ENCODE measurements at regions not wholly inside any gene's neighbourhood (a gene's known extent, or its start where the extent isn't known, plus 50 kb on each side); places are given as distances from the start of the nearest gene placed in this dataset.
A peak's percentile ranks its signal among the peaks of the same experiment; 100 is the strongest.

DNA sequence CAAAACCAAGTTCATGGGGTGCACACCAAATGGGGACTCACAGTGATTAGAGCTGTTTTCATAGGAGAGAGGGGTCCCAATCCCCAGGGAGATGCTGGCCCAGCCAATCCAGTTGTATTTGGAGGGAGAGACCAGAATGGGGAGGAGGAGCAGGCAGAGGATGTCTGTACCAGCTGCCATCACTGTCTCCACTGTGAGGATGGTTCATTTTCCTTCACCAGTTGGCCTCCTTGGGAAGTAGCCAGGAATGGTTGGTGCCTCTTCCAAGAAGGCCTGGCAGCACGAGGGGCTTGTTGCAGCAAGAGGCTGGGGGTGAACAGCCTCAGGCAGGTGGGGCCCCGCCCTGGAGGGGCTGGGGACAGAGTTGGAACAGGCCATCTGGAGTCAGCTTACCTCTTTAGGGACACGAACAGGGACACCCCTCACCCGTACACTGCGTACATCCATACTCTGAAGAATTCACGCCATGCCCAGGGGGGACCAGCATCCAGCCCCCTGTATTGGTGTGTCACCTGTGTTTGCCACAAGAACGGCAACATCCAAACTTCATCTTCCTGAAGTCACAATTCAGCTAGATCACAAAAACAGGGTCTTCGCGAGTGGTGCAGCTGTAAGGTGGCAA is 161.7 kb upstream of the ZNF236 start:
- peaks cover 9 to 23% of the 10 kb centered on the region in 2 donors for H3K27me3 Mint-ChIP-seq
- peaks cover 18 to 19% of the 10 kb centered on the region in 2 donors for H3K4me1 Mint-ChIP-seq (ENCODE audit: low read depth in 2 of 2)
- H3K4me3 Mint-ChIP-seq: no peak overlapping the region
- no peak overlapping the region for H3K27ac Mint-ChIP-seq
- DNase-seq (ENCODE audit: low spot score) (no peak), ATAC-seq (peak; percentile 25 to 60)
- H3K36me3 Mint-ChIP-seq: no peaks in the 10 kb centered on the region
- no peaks in the 10 kb centered on the region for H3K9me3 Mint-ChIP-seq

DNA sequence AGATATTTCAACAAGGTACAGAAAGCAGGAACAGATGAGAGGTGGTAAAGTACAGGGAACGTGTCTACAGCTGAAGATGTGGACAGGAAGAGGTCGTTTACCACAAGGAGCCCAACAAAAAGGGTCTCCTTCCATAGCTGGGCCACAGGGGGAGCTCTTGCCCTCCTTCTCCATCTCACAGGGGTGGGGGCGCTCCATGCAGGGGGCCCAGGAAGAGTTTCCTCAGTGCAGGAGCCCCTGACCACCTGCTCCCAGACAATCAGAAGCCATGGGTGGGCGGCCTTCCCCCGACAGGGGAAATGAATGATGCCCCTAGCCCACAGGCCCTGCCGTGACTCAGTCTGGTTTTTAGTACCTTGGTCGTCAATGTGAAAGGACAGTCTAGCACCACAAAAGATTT is 163.6 kb upstream of the ZNF516 start:
- H3K27ac Mint-ChIP-seq: peak overlapping the region; percentile 12 to 22
- H3K4me3 Mint-ChIP-seq: no peak overlapping the region
- H3K36me3 Mint-ChIP-seq: no peaks in the 10 kb centered on the region
- H3K9me3 Mint-ChIP-seq: no peaks in the 10 kb centered on the region
- peaks cover 18 to 19% of the 10 kb centered on the region in 2 donors for H3K4me1 Mint-ChIP-seq (ENCODE audit: low read depth in 2 of 2)
- ATAC-seq: peak; percentile 69 to 73
- peaks cover 8 to 25% of the 10 kb centered on the region in 2 donors for H3K27me3 Mint-ChIP-seq
- DNase-seq (ENCODE audit: low spot score): no peak

DNA sequence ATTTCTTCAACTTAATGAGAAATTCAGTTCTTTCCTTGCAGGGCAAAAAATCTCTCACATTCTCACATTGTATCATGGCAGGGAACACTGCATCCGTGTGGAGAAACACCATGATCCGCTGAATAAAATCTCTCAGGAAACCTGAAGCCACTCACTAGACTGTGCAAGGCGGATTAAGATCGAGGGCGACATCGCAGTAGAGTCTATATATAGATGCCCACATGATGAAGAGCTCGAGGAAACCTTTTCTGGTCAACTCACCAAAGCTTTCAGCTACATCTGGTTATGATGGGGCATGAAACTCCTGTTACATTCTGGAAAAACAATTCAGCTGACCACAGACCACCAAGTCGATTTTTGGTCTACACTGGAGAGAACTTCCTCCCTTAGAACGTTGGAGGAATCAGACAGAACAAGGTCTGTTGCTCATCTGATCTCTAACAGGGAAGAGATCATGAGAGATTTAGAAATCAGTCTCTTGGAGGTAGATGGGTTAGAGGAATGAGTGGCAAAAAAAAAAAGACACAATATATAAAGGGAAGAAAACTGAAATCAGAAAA is 162.9 kb upstream of the ZNF516 start:
- Mint-ChIP-seq H3K9me3 (no peaks in the 10 kb centered on the region), H3K4me1 (ENCODE audit: low read depth in 2 of 2) (peaks cover 18 to 19% of the 10 kb centered on the region in 2 donors), H3K27me3 (peaks cover 8 to 28% of the 10 kb centered on the region in 2 donors), H3K4me3 (peak overlapping the region; percentile 45), H3K27ac (peak overlapping the region; percentile 12 to 22), H3K36me3 (no peaks in the 10 kb centered on the region)
- peak; percentile 37 to 44 for ATAC-seq
- no peak for DNase-seq (ENCODE audit: low spot score)

GRCh38 chr18:76656925-76657827 is 162.1 kb upstream of the ZNF516 start:
- H3K27ac Mint-ChIP-seq: peak overlapping the region in 1 of 2 donors; percentile 12
- H3K4me3 Mint-ChIP-seq: peak overlapping the region; percentile 45
- H3K4me1 Mint-ChIP-seq (ENCODE audit: low read depth in 2 of 2): peaks cover 18 to 19% of the 10 kb centered on the region in 2 donors
- H3K27me3 Mint-ChIP-seq: peaks cover 8 to 33% of the 10 kb centered on the region in 2 donors
- no peaks in the 10 kb centered on the region for H3K9me3 Mint-ChIP-seq
- DNase-seq (ENCODE audit: low spot score) (no peak), ATAC-seq (no peak)
- no peaks in the 10 kb centered on the region for H3K36me3 Mint-ChIP-seq

DNA sequence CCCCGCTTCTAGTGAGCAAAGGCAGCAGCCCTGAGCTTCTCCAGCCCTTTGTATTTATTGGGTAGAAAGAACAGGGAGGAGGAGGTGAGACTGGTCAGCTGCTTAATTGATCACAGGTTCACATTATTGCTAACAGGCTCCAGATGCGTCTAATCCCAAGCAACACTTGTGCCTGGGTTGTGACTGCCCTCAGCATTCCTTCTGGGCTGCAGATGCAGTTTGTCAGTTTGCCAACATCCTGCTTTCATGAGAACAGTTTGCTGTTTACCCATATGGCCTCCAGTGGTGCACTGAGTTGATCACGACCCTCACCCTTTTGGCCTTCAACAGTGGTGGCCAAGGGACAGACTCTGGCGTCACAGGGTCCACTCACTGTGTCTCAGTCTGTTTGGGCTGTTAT is 159.5 kb upstream of the ZNF516 start:
- peaks cover 26 to 46% of the 10 kb centered on the region in 2 donors for H3K27me3 Mint-ChIP-seq
- DNase-seq (ENCODE audit: low spot score) (no peak), ATAC-seq (no peak)
- H3K4me3 Mint-ChIP-seq: no peak overlapping the region
- H3K27ac Mint-ChIP-seq: no peak overlapping the region
- H3K36me3 Mint-ChIP-seq: no peaks in the 10 kb centered on the region
- no peaks in the 10 kb centered on the region for H3K9me3 Mint-ChIP-seq
- H3K4me1 Mint-ChIP-seq (ENCODE audit: low read depth in 2 of 2): peaks cover 18 to 19% of the 10 kb centered on the region in 2 donors

- peaks cover 20 to 24% of the 10 kb centered on the region in 2 donors for H3K27me3 Mint-ChIP-seq
- H3K4me1 Mint-ChIP-seq (ENCODE audit: low read depth in 2 of 2): no peaks in the 10 kb centered on the region
- no peaks in the 10 kb centered on the region for H3K36me3 Mint-ChIP-seq
- no peak overlapping the region for H3K4me3 Mint-ChIP-seq
- DNase-seq (ENCODE audit: low spot score) (no peak), ATAC-seq (no peak)
- H3K27ac Mint-ChIP-seq: no peak overlapping the region
- no peaks in the 10 kb centered on the region for H3K9me3 Mint-ChIP-seq
Measured at GRCh38 chr18:76647322-76647721, 152.3 kb upstream of the ZNF516 start.

DNA sequence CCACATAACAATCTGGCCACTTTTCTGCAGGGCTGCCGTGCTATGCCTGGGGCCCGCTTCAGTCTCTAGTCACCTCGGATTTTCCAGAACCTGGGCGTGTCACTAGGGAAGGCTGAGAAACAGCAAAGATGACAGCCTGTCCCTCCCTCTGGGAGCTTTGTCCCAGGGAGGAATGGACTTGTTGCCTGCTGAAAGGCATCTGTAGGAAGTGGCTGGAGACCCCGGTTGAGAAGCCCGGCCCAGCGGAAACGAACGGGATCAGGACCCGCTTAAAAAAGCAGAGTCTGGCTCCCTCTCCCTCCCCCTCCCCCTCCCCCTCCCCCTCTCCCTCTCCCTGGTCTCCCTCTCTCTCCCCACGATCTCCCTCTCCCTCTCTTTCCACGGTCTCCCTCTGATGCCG is 149.5 kb upstream of the ZNF516 start:
- H3K27ac Mint-ChIP-seq: no peak overlapping the region
- H3K27me3 Mint-ChIP-seq: peaks cover 2 to 6% of the 10 kb centered on the region in 2 donors
- H3K36me3 Mint-ChIP-seq: no peaks in the 10 kb centered on the region
- DNase-seq (ENCODE audit: low spot score) (no peak), ATAC-seq (no peak)
- no peaks in the 10 kb centered on the region for H3K9me3 Mint-ChIP-seq
- H3K4me1 Mint-ChIP-seq (ENCODE audit: low read depth in 2 of 2): no peaks in the 10 kb centered on the region
- H3K4me3 Mint-ChIP-seq: no peak overlapping the region

DNA sequence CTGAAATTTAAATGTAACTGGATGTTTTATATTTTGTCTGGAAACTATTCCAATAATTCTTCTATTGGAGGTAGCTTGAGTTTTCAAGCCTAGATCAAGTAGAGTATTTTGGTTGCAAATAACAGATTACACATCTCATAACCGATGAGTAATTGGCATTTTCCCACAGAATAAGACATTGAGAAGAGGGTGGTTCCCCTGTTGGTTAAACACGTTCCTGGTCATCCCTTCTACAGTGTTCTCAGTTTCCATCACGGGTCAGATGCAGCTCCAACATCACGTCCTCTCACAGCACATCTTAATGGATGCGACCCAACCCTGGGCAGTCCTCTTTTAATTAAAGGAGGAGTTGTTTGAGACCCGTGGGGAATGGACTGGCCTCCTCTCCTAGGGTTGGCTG is 149.0 kb upstream of the ZNF516 start:
- Mint-ChIP-seq H3K4me3 (no peak overlapping the region), H3K27ac (no peak overlapping the region), H3K4me1 (ENCODE audit: low read depth in 2 of 2) (peaks cover 0 to under 1% of the 10 kb centered on the region in 2 donors), H3K36me3 (no peaks in the 10 kb centered on the region), H3K27me3 (peaks cover 3 to 6% of the 10 kb centered on the region in 2 donors), H3K9me3 (no peaks in the 10 kb centered on the region)
- ATAC-seq (peak in 1 of 2 donors; percentile 56), DNase-seq (ENCODE audit: low spot score) (no peak)

DNA sequence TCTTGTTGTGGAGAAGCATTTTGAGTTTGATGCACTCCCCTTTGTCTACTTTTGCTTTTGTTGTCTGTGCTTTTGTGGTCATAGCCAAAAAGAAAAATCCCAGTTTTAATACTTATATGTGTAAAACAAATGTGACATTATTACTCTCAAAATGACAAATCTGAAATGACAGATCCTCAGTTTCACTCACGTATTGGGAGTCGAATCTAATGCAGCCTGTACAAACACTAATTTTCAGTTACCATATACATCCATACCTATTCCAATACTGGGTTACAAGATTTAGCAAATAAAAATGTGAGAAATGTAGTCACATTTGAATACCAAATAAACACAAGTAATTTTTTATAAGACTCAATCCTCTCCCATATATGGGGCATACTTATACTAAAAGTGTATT is 148.2 kb upstream of the ZNF516 start:
- no peak for ATAC-seq
- DNase-seq (ENCODE audit: low spot score): no peak
- Mint-ChIP-seq H3K27me3 (peaks cover 5 to 7% of the 10 kb centered on the region in 2 donors), H3K36me3 (no peaks in the 10 kb centered on the region), H3K4me3 (no peak overlapping the region), H3K9me3 (no peaks in the 10 kb centered on the region), H3K4me1 (ENCODE audit: low read depth in 2 of 2) (peaks cover 0 to 3% of the 10 kb centered on the region in 2 donors), H3K27ac (no peak overlapping the region)

GRCh38 chr18:76640438-76640837 is 145.4 kb upstream of the ZNF516 start:
- DNase-seq (ENCODE audit: low spot score) (no peak), ATAC-seq (no peak)
- peaks cover 0 to 3% of the 10 kb centered on the region in 2 donors for H3K4me1 Mint-ChIP-seq (ENCODE audit: low read depth in 2 of 2)
- no peaks in the 10 kb centered on the region for H3K9me3 Mint-ChIP-seq
- no peaks in the 10 kb centered on the region for H3K36me3 Mint-ChIP-seq
- no peak overlapping the region for H3K4me3 Mint-ChIP-seq
- H3K27me3 Mint-ChIP-seq: peaks cover 4 to 13% of the 10 kb centered on the region in 2 donors
- H3K27ac Mint-ChIP-seq: no peak overlapping the region

DNA sequence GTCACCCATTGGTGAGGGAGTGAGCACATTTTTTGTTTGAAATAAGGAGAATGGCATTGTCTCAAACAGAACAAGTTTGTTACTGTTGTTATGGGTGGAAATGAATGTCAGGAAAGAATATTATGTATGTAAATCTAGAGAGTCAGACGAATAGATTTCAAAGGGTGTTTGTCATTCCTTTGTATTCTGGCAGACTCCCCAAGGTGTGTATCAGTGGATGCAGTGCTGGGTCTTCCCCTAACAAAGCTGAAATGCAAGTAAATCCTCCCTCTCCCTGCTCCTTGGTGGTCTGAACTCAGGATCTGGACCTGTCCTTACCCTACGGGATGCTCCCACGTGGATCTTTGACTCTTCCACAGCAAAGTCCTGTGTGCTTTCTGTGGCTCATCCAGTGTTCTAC is 139.5 kb upstream of the ZNF516 start:
- H3K36me3 Mint-ChIP-seq: no peaks in the 10 kb centered on the region
- no peak overlapping the region for H3K27ac Mint-ChIP-seq
- ATAC-seq (no peak), DNase-seq (ENCODE audit: low spot score) (no peak)
- H3K27me3 Mint-ChIP-seq: peaks cover 25 to 28% of the 10 kb centered on the region in 2 donors
- no peaks in the 10 kb centered on the region for H3K9me3 Mint-ChIP-seq
- peaks cover 0 to 3% of the 10 kb centered on the region in 2 donors for H3K4me1 Mint-ChIP-seq (ENCODE audit: low read depth in 2 of 2)
- H3K4me3 Mint-ChIP-seq: no peak overlapping the region

DNA sequence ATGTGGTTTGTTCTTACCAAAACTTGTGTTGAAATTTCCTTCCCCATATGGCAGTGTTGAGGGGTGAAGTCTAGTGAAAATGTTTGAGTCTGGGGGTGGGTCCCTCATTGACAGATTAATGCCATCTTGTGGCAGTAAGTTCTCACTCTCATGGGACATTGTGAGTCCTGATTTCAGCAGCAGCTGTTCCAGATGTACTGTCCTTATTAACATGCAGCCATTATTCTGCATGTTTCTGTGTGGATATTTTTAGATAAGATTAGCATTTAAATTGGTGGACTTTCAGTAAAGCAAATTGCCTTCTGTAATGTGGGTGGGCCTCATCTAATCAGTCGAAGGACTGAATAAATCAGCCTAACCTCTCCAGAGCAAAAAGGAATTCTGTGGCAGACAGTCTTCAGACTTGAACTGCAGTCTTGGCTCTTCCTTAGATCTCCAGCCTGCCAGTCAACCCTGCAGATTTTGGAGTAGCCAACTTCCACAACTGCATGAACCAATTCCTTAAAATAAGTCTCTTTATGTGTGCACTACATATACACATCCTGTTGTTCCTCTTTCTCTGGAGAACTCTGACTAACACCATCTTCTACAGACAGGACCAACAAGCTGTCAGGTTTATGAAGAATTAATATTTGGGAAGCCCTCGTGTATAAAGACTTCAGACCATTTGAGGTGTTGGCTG is 138.7 kb upstream of the ZNF516 start:
- Mint-ChIP-seq H3K9me3 (no peaks in the 10 kb centered on the region), H3K4me3 (no peak overlapping the region), H3K27me3 (peaks cover 26 to 31% of the 10 kb centered on the region in 2 donors), H3K27ac (no peak overlapping the region), H3K4me1 (ENCODE audit: low read depth in 2 of 2) (no peaks in the 10 kb centered on the region), H3K36me3 (no peaks in the 10 kb centered on the region)
- no peak for ATAC-seq
- no peak for DNase-seq (ENCODE audit: low spot score)

- Mint-ChIP-seq H3K27ac (no peak overlapping the region), H3K36me3 (no peaks in the 10 kb centered on the region), H3K27me3 (peaks cover 21 to 22% of the 10 kb centered on the region in 2 donors), H3K4me3 (no peak overlapping the region), H3K9me3 (no peaks in the 10 kb centered on the region), H3K4me1 (ENCODE audit: low read depth in 2 of 2) (no peaks in the 10 kb centered on the region)
- DNase-seq (ENCODE audit: low spot score) (no peak), ATAC-seq (no peak)
Measured at GRCh38 chr18:76627444-76627843, 132.4 kb upstream of the ZNF516 start.
